Lower lobe of right lung (tissue), 2 donors: ENCODE measurements at regions not wholly inside any gene's neighbourhood (a gene's known extent, or its start where the extent isn't known, plus 50 kb on each side); places are given as distances from the start of the nearest gene placed in this dataset.
A peak's percentile ranks its signal among the peaks of the same experiment; 100 is the strongest.

Experiments
- ATAC-seq, 2 donors: fragments of 200-7000 bp; cut with Tn5 transposase; one replicate each; pipeline ENCODE4 v1.9.1; 2020 to 2022; ENCODE audit warnings: mild to moderate bottlenecking in 2 of 2, moderate library complexity in 2 of 2
- DNase-seq: peaks from one replicate; pipeline ENCODE4 v3.0.0-alpha.2; 2020
- H3K27ac ChIP-seq: fragments of 200-600 bp; one replicate; pipeline ENCODE4 v1.8.0; 2022
- H3K27me3 ChIP-seq: fragments of 200-600 bp; one replicate; pipeline ENCODE4 v1.8.0; 2022; ENCODE audit warnings: low read depth
- H3K36me3 ChIP-seq: fragments of 200-600 bp; one replicate; pipeline ENCODE4 v1.8.0; 2022; ENCODE audit warnings: mild to moderate bottlenecking
- H3K4me1 ChIP-seq: fragments of 200-600 bp; one replicate; pipeline ENCODE4 v1.8.0; 2022
- H3K4me3 ChIP-seq: fragments of 200-600 bp; one replicate; pipeline ENCODE4 v1.8.0; 2022; ENCODE audit warnings: mild to moderate bottlenecking
- H3K9me3 ChIP-seq: fragments of 200-600 bp; one replicate; pipeline ENCODE4 v1.8.0; 2022
- CTCF ChIP-seq: fragments of 200-600 bp; IDR thresholded peaks from one replicate; pipeline ENCODE4 v1.8.0; 2022; ENCODE audit warnings: antibody characterized with exemption, mild to moderate bottlenecking
- intact Hi-C: fragments of 100-400 bp; cut with DNase I; formaldehyde crosslinking; loops from one replicate; pipeline ENCODE4 v1.11.0; 2022
- donor health status: DM: no; HTN: yes; CAD: no; lungs with severe emphysema.

GRCh38 chr3:189040656-189041335 lies 131.0 kb upstream of the TPRG1 start:
- intact Hi-C loops: no loop called here
- Histone ChIP-seq H3K27ac (no peak overlapping the region), H3K4me3 (no peak overlapping the region), H3K36me3 (no peaks in the 10 kb centered on the region), H3K9me3 (no peaks in the 10 kb centered on the region), H3K4me1 (peaks cover 8% of the 10 kb centered on the region), H3K27me3 (no peaks in the 10 kb centered on the region)
- DNase-seq: no peak
- no peak for TF ChIP-seq CTCF
- ATAC-seq: peak in 1 of 2 donors; percentile 48

- no peak overlapping the region for H3K27ac ChIP-seq
- DNase-seq (no peak), ATAC-seq (peak; percentile 79 to 88)
These were observed 130.2 kb upstream of the TPRG1 start for GRCh38 chr3:189041482-189042090.

GRCh38 chr3:189042832-189043231 lies 128.9 kb upstream of the TPRG1 start:
- intact Hi-C loops: no loop called here
- no peak overlapping the region for H3K27ac ChIP-seq

More at GRCh38 chr3:189041482-189042090, 130.2 kb upstream of the TPRG1 start:
- H3K4me3 ChIP-seq: no peak overlapping the region
- H3K9me3 ChIP-seq: no peaks in the 10 kb centered on the region
- no peaks in the 10 kb centered on the region for H3K27me3 ChIP-seq
- no peaks in the 10 kb centered on the region for H3K36me3 ChIP-seq
- intact Hi-C loops: no loop called here
- TF ChIP-seq CTCF: peak; percentile 47
- H3K4me1 ChIP-seq: peaks cover 8% of the 10 kb centered on the region

GRCh38 chr3:189049458-189050236 lies 122.1 kb upstream of the TPRG1 start:
- H3K27ac ChIP-seq: no peak overlapping the region
- H3K27me3 ChIP-seq: no peaks in the 10 kb centered on the region
- H3K9me3 ChIP-seq: no peaks in the 10 kb centered on the region
- no peak for TF ChIP-seq CTCF
- no peak overlapping the region for H3K4me3 ChIP-seq
- H3K4me1 ChIP-seq: no peaks in the 10 kb centered on the region
- no peak for ATAC-seq
- H3K36me3 ChIP-seq: no peaks in the 10 kb centered on the region
- intact Hi-C loops: no loop called here
- no peak for DNase-seq

More at GRCh38 chr3:189042832-189043231, 128.9 kb upstream of the TPRG1 start:
- Histone ChIP-seq H3K9me3 (no peaks in the 10 kb centered on the region), H3K36me3 (no peaks in the 10 kb centered on the region), H3K4me3 (no peak overlapping the region), H3K4me1 (peaks cover 8% of the 10 kb centered on the region), H3K27me3 (no peaks in the 10 kb centered on the region)
- DNase-seq (no peak), ATAC-seq (no peak)
- no peak for TF ChIP-seq CTCF

GRCh38 chr3:189053322-189053721 lies 118.4 kb upstream of the TPRG1 start:
- Histone ChIP-seq H3K4me3 (no peak overlapping the region), H3K9me3 (no peaks in the 10 kb centered on the region), H3K36me3 (no peaks in the 10 kb centered on the region), H3K27ac (no peak overlapping the region), H3K27me3 (no peaks in the 10 kb centered on the region), H3K4me1 (no peaks in the 10 kb centered on the region)
- no peak for ATAC-seq
- peak; percentile 46 for DNase-seq
- intact Hi-C loops: no loop called here
- TF ChIP-seq CTCF: no peak
